NCI-H1694 (cell line): ENCODE measurements at regions not wholly inside any gene's neighbourhood (a gene's known extent, or its start where the extent isn't known, plus 50 kb on each side); places are given as distances from the start of the nearest gene placed in this dataset.
A peak's percentile ranks its signal among the peaks of the same experiment; 100 is the strongest.
"Not testable (repeated sequence)": the region's sequence is repeated elsewhere in the genome, so short reads cannot be mapped to it uniquely, and the experiment has no call there.

Source experiments
- DNase-seq: peaks from one replicate; lab custom pipeline; 2025; lab: John Stamatoyannopoulos, UW

GRCh38 chr2:118387509-118387908 is 299.2 kb downstream of the INSIG2 start:
- no peak for DNase-seq

GRCh38 chr2:118386641-118387302 is 298.5 kb downstream of the INSIG2 start:
- no peak for DNase-seq

DNA sequence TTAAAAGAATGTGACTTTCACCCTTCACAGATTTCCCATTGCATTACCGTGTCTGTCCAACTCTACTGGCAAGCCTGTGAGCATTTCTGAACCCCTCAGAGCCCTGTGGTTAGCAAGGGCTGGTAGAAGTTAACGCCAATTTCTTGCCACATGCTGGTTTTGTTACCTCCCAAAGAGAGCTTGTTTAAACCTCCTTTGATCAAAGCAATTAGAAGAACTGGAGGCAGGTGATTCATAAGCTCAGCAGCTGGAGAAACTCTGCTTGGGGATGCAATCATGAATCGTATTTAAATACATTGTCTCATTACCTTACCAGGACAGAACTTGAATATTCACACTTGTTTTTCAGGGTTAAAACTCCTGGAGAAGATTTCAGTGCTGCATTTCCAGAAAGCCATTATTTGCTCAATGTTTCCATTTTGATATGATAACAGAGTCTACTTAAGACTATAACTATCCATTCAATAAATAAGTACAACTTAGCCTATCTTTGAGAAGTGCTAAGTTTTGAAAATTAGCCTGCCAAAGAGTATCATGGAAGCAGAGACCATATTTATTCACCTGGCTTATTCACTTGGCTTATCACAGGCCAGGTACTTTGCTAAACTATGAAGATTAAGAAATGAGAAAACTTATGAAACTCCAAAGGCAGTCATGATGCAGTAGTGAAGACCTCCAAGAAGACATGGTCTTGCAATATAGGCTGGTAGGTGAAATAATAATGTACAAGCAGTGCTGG is 292.8 kb downstream of the INSIG2 start:
- no peak for DNase-seq

GRCh38 chr2:118375907-118376485 is 287.7 kb downstream of the INSIG2 start:
- no peak for DNase-seq

DNA sequence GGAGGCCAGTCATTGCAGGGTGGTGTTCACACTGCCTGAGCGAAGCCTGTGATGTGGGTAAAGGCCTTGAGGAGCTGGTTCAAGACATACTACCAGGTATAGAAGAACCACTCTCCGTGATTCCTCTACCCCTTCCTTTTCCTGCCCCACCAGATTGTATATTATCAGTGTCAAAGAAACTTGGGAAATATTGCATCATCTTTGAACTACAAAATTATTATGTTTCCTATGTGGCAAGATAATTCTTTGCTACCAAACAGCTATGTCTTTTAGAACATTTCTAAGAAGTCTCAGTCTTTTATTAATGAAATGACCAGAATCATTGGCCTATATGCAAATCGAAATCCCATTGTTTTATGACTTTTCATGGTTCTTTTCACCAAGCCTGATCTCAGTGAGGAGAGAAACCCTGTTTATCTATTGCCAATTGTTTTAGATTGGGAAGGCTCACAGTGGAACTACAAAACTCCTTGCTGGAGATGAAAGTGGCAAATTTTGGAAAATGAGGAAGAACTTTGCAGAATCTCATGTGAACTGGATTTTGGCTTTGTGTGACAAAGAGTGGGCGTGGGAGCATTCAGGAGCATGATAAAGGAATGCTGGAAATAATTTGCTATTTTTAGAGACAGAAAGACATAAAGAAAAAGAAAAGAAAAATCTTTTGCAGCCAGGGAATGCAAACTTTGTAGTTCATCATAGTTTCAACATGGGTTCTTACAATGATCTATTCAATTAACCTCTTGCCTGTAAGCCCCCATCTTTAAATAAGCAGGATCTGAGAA is 286.9 kb downstream of the INSIG2 start:
- DNase-seq = no peak

GRCh38 chr2:118372886-118373830 is 284.9 kb downstream of the INSIG2 start:
- no peak for DNase-seq

DNA sequence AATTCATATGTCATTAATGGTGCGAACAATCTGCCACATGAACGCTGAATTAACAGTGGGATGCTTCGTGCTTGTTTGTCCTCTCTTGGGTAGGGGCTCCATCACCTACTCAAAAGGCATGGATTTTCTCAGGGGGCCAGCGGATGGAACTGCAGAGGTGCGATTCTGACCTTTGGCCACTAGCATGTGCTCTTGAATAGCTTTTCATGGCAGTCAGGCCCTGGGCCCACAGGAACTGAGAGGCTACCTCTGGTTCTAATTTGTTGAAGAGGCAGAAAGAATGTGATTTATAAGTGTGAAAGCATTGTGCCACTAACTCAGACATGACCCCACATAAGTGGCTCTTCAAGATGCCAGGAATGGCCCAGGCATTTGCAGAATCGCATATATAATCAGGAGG is 283.2 kb downstream of the INSIG2 start:
- peak; percentile 20 for DNase-seq

GRCh38 chr2:118369521-118369920 is 281.2 kb downstream of the INSIG2 start:
- not testable (repeated sequence) for DNase-seq

- DNase-seq = no peak
Measured at GRCh38 chr2:118363604-118364003, 275.3 kb downstream of the INSIG2 start.

DNA sequence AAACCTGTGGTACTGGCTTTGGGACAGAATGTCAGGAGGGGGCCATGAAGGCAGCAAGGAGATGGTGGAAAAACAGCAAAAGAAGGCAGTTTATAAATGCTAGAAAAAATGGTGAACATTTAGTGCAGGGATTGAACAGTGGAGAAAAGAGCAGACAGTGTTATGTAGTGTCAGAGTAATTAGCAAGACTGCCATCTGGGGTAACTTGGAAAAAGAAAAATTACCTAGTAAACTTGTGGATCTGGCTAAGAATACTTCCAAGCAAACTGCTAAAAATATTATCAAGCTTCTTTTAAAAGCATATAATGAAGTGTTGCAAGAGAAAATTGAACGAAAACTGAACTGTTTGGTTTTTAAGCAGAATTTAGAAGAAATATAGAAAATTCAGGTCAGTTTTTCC is 267.8 kb downstream of the INSIG2 start:
- no peak for DNase-seq

DNA sequence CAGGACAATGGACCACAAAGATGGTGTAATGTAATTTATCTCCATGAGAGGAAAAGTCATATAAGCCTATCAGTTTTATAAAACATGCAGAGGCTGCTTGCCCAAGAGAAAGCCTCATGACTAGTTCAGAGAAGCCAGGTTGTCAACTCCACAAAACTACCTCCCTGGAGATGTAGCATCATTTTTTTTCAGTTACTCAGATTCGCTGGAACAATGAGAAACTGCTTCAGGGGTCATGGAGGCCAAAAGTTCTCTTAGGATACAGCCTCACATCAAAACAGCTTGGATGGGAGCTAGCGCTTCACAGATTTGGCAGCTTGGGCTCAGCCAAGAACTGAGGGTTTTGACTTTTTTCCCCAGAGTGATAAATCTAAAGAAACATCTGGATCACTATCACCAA is 263.5 kb downstream of the INSIG2 start:
- no peak for DNase-seq

DNA sequence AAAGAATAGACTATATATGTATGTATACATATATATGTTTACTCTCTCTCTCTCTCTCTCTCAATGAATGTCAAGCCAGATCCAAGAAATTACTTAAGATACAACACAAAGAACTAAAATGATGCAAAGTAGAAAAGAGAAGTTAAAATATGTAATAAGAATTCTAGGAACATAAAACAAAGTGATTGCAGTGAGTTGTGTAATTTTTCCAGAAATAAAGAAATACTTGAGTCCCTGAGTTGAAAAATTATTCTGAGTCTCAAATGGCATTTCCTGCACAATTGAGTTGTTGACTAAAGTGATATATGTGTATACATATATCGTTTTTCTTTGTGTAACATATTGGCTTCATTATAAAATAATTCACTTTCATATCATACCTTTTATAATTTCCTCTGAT is 262.4 kb downstream of the INSIG2 start:
- no peak for DNase-seq

GRCh38 chr2:118349365-118349764 is 261.1 kb downstream of the INSIG2 start:
- no peak for DNase-seq

DNA sequence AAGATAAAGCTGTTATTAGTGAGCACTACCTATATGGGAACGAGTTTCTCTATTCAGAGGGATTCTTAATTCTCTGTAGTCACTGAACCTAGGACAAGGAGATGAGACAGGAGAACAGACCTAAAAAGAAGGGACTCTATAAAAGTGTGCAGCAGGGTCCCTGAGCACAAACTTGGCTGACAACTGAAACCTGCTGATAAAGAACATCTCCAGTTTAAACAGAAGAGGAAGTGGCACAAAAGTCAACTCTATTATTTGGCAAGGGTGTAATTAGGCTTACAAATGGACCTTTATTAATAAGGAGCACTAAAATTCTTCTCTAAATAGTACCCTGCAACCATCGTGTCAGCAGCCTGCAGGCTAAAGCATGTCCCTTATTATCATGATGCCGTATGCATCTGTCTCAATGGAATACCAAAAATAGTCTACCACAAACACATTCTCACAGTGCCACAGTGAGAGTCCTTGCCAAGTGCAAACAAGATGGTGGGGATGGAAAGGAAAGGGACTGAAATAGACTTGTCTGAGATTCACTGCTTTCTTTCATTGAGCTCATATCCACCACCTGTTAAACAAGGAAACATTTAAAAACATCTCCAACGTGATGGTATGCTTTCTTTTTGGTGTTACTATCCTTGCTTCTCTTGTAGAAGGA is 260.2 kb downstream of the INSIG2 start:
- no peak for DNase-seq

GRCh38 chr2:118345465-118345864 is 257.2 kb downstream of the INSIG2 start:
- no peak for DNase-seq

DNA sequence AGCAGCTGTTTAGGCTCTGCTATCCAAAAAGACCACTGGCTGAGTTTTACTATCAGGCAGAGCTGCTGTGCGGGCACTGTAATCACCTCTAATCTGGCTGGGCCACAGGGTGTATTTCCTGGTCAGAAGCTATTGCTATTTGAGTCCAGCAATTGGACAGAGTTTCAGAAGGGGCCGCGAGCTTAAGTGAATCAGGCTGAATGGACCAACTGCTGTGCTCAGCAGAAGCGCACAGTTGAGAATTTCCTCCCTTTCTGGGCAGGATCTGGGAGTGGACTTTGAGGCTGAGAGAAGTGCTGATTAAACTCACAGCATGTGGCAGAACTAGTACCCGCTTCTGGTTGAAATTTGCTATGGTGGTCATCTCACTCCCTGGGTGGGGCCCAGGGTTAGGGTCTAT is 251.8 kb downstream of the INSIG2 start:
- no peak for DNase-seq

DNA sequence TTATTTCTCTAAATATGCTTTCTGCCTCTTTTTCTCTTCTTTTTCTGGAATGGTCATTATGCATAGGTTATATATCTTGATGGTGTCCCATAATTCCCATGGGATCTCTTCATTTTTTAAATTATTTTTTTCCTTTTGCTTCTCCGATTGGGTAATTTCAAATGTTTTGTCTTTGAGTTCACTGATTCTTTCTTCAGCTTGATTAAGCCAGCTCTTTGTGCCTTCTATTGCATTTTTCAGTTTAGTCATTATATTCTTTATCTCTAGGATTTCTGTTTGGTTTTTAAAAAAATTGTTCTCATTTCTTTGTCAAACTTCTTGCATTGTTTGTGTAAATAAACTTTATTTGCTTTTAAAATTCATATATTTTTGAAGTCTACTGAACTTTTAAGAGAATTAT is 251.1 kb downstream of the INSIG2 start:
- DNase-seq = no peak

DNA sequence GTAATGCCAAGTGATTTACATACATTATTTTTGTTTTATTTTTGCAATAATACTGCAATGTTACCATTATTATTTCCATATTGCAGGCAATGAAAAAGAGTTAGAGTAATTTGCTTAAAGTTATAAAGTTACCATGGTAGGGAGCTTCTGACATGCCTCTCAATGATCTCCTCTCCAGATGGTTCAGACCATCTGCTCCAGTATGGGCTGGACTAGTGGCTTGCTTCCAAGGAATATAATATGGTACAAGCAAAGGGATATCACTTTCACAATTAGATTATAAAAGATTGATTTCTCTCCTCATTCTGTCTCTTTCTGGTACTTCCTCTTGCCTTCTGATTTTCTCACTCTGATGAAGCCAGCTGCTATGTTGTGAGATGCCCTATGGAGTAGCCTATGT is 245.4 kb downstream of the INSIG2 start:
- peak; percentile 90 for DNase-seq

DNA sequence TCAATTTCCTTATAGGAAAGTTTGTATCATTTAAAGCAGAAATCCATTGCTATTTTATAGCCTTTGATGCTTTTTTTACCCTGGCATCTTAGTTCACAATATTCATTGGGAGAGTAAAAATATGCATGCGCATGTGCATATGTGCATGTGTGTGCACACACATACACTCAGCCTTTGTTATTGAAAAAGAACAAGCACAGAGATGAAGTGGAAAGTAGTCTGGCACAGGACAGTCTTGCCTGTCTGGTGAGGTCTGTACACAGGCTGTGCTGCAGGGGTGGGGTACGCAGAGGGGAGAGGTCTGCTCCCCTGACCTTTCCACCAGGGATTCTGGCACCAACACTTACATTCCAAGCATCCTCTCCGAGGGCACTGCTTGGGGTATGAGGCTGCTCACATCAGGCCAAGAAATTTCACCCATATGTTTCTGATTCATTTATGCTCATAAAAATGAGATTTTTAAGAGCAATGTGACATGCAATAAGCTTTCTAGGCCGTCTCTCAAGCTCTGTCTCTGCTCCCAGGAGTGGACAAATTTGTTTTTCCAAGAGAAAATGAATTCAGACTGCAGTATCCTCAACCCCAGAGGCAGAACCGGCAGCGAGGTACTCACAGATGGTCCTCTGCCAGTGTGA is 237.2 kb downstream of the INSIG2 start:
- DNase-seq = no peak

GRCh38 chr2:118322406-118322805 is 234.1 kb downstream of the INSIG2 start:
- no peak for DNase-seq
